ENCODE measurements at regions not wholly inside any gene's neighbourhood (a gene's known extent, or its start where the extent isn't known, plus 50 kb on each side); places are given as distances from the start of the nearest gene placed in this dataset.

GRCh38 chr15:95864467-95864886 is 466.0 kb upstream of the NR2F2 start:
- TF ChIP-seq CTCF (conservative IDR thresholded peaks at IDR 0.05 in 1 of 2, IDR thresholded peaks at IDR 0.05 in 1 of 2; ENCODE audit: extremely low read depth in 1 of 2, insufficient read depth in 1 of 2, low read depth in 1 of 2, low read length in 2 of 2) = no peak
- no peak for TF ChIP-seq EZH2 (IDR thresholded peaks at IDR 0.05; ENCODE audit: borderline replicate concordance, low read length)
